ENCODE measurements at regions not wholly inside any gene's neighbourhood (a gene's known extent, or its start where the extent isn't known, plus 50 kb on each side); places are given as distances from the start of the nearest gene placed in this dataset.

DNA sequence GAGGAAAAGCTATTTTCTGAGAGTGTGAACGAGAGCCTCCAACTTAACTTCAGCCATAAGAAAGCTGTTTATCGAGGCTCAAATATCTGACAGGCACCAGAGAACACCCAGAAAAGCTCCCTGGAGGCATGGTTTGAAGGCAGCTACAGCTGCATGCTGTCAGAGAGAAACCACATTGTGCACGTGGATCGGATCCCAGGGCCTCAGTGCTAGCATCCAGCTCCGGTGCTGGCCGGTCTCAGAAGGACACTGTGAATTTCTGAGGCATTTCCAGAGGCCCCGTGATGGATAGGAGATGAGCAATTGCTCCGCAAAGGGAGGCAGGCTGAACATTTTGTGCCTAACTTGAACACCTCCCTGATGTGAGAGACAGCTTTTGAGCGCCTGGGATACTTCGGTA, 315.7 kb downstream of the FGF9 start:
- ATAC-seq (no peak), DNase-seq (ENCODE audit: low spot score in 2 of 2) (no peak)
- H3K9me3 Mint-ChIP-seq = no peaks in the 10 kb centered on the region
- H3K27ac Mint-ChIP-seq = no peak overlapping the region
- H3K36me3 Mint-ChIP-seq = no peaks in the 10 kb centered on the region

DNA sequence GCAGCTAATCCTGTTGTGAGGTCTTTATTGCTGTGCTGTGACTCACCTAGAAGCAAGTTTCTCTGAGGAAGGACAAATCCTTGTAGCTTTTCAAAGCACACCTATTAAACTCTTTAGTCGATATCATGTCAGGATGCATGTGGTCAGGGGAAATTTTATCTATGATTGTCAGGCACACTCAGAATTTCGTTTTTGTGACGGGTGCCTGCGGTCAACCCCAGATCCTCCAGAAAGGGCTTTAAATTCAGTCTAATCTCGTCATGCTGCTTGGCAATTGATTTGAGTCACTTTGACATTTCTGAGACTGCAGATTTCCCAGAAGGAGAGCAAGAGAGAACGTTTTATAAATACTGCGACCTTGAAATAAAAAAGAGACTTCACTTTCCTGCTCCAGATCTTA, 316.9 kb downstream of the FGF9 start:
- DNase-seq (ENCODE audit: low spot score in 2 of 2) (no peak), ATAC-seq (peak in 1 of 2 donors; percentile 24)
- no peak overlapping the region for H3K27ac Mint-ChIP-seq
- H3K9me3 Mint-ChIP-seq = no peaks in the 10 kb centered on the region
- no peaks in the 10 kb centered on the region for H3K36me3 Mint-ChIP-seq

DNA sequence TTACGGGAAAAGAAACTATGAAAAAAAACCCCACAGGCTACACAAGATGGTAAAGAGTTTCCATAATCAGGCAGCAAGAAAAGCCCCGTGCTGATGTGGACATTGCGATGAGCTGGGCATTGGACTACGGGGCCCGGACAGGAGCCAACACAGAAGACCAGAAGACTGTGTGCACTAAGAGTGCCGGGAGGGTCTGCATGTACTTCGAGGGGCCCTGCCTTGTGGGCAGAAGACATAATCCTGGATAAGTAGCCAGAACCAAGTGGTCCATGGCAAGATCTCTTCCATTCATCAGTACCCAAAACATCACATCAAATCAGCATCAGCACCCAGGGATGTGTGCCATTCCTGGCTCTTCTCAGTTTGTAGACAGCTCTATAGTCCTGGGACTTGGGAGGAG, 317.8 kb downstream of the FGF9 start:
- ATAC-seq = no peak

DNA sequence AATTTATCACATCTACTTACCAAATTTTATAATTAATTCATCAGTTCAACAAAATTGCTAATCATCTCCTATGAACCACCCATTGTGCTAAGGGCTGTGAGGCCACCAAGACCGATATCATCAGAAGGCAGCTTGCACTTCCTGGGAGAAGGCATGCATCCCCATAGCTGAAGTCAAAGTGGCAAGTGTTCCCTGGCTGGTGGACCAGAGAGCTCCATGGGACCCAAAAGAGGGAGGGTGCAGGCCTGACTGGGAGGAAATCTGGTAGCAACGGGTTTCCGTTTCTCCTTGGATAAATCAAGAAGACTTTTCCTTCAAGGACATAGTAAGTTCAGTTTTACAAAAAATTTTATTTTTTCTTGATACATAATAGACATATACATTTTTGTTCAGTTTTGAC, 325.2 kb downstream of the FGF9 start:
- DNase-seq (ENCODE audit: low spot score in 2 of 2) (no peak), ATAC-seq (no peak)
- Mint-ChIP-seq H3K27ac (no peak overlapping the region), H3K36me3 (no peaks in the 10 kb centered on the region), H3K9me3 (no peaks in the 10 kb centered on the region)

More for the DNA sequence above, 317.8 kb downstream of the FGF9 start:
- DNase-seq (ENCODE audit: low spot score in 2 of 2) = no peak
- Mint-ChIP-seq H3K27ac (no peak overlapping the region), H3K9me3 (no peaks in the 10 kb centered on the region), H3K36me3 (no peaks in the 10 kb centered on the region)

DNA sequence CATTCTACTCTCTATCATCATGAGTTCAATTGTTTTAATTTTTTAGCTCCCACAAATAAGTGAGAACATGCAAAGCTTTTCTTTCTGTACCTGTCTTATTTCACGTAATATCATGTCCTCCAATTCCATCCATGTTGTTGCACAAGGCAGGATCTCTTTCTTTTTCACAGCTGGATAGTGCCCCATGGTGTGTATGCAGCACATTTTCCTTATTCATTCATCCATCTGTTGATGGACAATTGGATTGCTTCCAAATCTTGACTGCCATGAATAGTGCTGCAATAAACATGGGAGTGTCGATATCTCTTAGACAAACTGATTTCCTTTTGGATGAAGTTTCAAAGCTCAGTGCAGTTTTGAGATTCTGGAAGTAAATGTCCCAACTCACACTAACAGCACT, 326.9 kb downstream of the FGF9 start:
- DNase-seq (ENCODE audit: low spot score in 2 of 2) (no peak), ATAC-seq (no peak)
- Mint-ChIP-seq H3K36me3 (no peaks in the 10 kb centered on the region), H3K9me3 (no peaks in the 10 kb centered on the region), H3K27ac (no peak overlapping the region)

DNA sequence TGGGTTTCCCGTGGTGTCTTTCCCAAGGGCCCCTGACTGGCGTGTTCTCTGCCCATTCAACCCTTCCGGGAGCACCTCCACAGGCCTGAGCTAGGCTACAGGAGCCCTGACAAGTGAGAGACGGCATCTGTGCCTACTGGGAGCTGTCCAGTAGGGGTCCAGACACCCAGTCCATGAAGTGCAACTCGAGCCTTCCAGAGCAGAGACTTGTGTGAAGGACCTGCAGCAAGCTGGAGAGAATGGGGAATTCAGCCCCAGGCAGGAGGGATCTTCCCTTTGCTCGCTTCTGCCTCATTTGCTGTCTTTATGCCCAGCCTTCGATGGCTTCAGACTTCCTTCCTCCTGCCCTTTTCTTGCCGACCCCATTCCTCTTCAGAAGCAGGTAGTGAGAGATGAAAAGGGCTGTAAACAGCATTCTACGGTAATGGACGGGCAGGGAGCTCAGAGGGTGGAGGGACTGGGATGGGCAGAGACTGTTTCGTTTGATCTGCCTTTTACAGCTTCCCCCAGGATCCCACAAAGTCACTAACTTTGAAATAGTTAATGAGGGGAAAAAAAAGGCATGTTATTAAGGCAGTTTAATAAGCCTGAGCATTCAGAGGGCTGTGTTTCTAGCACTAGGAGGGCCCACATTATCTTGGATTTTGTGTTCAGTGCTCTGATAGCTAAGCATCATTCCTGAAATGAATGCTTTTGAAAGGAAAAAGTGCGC, 327.6 kb downstream of the FGF9 start:
- no peaks in the 10 kb centered on the region for H3K36me3 Mint-ChIP-seq
- ATAC-seq (no peak), DNase-seq (ENCODE audit: low spot score in 2 of 2) (no peak)
- no peak overlapping the region for H3K27ac Mint-ChIP-seq
- H3K9me3 Mint-ChIP-seq = no peaks in the 10 kb centered on the region

DNA sequence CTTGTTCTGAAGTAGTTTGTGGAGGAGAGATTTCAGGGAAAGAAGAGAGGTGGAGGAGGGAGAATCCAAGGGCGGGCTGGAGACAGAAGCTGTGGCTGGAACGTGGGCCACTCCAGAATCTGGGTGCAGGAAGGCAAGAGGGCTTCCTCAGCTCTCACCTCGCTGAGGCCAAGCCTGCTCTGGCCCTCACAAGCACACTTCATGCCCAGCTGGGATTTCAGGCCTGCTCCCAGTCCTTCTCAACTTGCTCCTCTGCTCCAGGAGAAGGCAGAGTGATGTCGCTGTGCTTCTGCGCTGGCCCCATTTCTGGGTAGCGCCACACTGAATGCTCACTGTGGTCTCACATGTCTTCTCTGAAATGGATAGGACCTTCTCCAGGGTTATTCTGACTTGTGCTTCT, 328.8 kb downstream of the FGF9 start:
- Mint-ChIP-seq H3K9me3 (no peaks in the 10 kb centered on the region), H3K36me3 (no peaks in the 10 kb centered on the region), H3K27ac (no peak overlapping the region)
- no peak for DNase-seq (ENCODE audit: low spot score in 2 of 2)
- no peak for ATAC-seq

DNA sequence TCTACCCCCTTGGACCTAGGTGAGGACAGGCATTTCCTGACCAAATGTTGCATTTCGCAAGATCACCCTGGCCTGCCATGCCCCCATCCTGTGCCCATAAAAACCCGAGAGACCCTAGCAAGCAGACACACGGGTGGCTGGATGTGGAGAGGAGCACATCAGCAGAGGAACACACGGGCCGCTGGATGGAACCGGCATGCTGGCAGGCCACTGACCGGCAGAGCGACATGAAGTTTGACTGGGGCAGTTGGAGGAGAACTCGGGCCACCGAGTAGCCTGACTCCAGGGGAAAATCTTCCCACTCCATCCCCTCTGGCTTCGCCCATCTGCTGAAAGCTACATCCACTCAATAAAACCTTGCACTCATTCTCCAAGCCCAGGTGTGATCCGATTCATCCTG, 329.3 kb downstream of the FGF9 start:
- ATAC-seq (no peak), DNase-seq (ENCODE audit: low spot score in 2 of 2) (no peak)
- no peak overlapping the region for H3K27ac Mint-ChIP-seq
- H3K9me3 Mint-ChIP-seq = no peaks in the 10 kb centered on the region
- H3K36me3 Mint-ChIP-seq = no peaks in the 10 kb centered on the region

DNA sequence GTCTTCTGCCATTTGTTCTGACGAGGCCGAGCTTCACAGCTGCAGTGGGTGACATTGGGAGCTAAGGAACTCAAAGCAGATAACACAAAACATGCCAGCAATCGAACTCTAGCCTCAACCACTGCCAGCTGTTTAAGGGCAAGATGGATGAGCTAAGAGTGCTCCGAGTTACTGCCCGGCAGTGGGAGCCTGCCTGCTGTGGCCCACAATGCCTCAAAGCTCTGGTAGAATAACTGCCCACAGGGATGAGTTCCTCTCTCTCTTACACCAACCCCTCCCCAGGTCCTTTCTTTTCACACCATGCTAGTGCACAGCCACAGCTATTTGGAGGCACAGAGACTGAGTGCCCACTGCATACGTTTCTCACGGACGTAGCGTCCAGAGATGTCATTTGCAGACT, 330.5 kb downstream of the FGF9 start:
- Mint-ChIP-seq H3K36me3 (no peaks in the 10 kb centered on the region), H3K27ac (no peak overlapping the region), H3K9me3 (no peaks in the 10 kb centered on the region)
- no peak for ATAC-seq
- no peak for DNase-seq (ENCODE audit: low spot score in 2 of 2)

DNA sequence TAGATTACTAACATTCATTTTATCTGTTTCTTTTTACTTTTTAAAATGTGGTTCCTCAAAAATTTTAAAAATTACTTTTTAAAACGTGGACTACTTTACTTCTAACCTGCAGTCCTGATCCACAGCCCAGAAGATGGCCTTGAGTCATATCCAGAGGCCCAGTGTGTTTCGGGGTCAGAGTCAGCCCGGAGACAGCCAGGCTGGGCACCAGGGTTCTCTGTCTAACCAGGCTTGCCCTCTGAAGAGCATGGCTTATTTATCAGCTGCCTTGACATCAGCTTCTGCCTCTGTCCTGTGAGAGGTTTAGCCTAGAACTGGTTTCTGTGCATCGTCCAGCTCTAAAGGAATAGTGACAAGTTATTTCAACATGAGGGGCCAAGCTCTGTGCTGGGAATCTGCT, 332.0 kb downstream of the FGF9 start:
- DNase-seq (ENCODE audit: low spot score in 2 of 2) = no peak
- Mint-ChIP-seq H3K9me3 (peaks cover 2 to 7% of the 10 kb centered on the region in 2 donors), H3K36me3 (peaks cover 0 to 3% of the 10 kb centered on the region in 2 donors), H3K27ac (no peak overlapping the region)
- ATAC-seq = no peak

DNA sequence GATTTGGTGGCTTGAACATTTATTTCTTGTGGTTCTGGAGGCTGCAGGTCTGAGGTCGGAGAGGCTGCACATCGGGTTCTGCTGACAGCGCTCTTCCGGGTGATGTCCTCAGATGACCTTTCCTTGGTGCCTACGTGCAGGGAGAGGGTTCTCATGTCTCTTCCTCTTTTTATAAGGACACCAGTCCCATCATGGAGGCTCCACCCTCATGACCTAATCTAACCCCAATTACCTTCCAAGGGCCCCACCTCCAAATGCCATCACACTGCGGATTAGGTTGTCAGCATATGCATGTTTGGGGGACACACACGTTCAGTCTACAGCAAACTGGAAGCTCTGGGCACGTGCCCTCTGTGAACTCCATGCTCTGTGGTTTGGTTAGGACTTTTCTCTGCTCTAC, 338.6 kb downstream of the FGF9 start:
- no peak overlapping the region for H3K27ac Mint-ChIP-seq
- peaks cover 5 to 20% of the 10 kb centered on the region in 2 donors for H3K9me3 Mint-ChIP-seq
- no peak for ATAC-seq
- DNase-seq (ENCODE audit: low spot score in 2 of 2) = no peak
- peaks cover 0 to 7% of the 10 kb centered on the region in 2 donors for H3K36me3 Mint-ChIP-seq

DNA sequence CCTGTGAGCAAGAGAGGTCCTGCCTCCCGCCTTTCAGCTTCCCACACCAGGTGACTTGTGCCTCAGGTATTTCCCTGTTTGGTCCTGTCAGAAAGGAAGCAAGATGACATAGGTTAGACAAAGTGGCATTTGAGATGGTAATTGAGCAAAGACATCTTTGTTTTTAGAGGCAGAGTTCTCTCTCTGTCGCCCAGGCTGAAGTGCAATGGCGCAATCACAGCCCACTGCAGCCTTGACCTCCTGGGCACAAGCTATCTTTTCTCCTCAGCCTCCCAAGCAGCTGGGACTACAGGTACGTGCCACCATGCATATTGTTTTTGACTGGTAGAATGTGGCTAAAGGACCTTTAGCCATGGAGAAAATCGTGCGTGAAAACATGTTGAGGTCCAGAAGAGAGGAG, 339.1 kb downstream of the FGF9 start:
- Mint-ChIP-seq H3K27ac (no peak overlapping the region), H3K9me3 (peaks cover 5 to 20% of the 10 kb centered on the region in 2 donors), H3K36me3 (peaks cover 0 to 7% of the 10 kb centered on the region in 2 donors)
- no peak for ATAC-seq
- DNase-seq (ENCODE audit: low spot score in 2 of 2) = no peak

DNA sequence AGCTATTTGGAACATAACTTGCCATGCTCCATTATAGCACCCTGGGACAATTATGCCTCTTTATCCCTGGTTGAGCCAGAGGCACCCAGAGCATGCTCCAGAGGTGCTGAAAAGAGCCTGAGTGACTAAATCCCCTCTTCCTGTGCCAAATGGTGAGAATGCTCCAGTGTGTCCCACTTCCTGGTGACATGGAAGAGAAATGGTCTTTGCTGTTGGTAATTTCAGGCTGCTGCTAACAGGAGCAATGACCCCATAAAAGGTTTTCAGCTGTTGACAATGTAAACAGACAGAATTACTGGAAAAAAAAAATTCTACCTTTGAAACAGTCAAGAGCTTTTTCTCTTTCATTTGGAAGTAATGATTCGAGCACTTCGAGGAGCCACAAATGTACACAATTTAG, 341.8 kb downstream of the FGF9 start:
- H3K27ac Mint-ChIP-seq = no peak overlapping the region
- H3K36me3 Mint-ChIP-seq = peaks cover 0 to 6% of the 10 kb centered on the region in 2 donors
- peaks cover 5 to 15% of the 10 kb centered on the region in 2 donors for H3K9me3 Mint-ChIP-seq
- no peak for ATAC-seq
- DNase-seq (ENCODE audit: low spot score in 2 of 2) = no peak

DNA sequence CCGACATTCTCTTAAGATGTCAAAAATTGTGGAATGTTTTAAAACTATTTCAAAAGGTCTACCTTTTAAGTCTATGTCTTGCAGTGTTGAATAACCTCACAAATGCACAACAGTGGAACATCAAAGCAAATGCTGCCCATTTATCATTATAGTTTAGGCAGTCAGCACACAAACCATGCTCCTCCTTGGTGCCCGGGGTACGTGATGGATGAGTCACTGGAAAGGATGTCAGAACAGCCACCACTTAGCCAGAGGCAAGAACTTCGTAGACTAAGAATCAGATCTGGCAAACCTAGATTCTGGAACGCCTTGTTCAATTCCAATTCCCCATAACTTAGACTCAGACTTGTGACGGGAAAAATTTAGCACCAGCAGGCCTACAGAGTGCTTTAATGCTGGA, 343.6 kb downstream of the FGF9 start:
- H3K27ac Mint-ChIP-seq = no peak overlapping the region
- DNase-seq (ENCODE audit: low spot score in 2 of 2) (no peak), ATAC-seq (no peak)
- H3K9me3 Mint-ChIP-seq = no peaks in the 10 kb centered on the region
- no peaks in the 10 kb centered on the region for H3K36me3 Mint-ChIP-seq

DNA sequence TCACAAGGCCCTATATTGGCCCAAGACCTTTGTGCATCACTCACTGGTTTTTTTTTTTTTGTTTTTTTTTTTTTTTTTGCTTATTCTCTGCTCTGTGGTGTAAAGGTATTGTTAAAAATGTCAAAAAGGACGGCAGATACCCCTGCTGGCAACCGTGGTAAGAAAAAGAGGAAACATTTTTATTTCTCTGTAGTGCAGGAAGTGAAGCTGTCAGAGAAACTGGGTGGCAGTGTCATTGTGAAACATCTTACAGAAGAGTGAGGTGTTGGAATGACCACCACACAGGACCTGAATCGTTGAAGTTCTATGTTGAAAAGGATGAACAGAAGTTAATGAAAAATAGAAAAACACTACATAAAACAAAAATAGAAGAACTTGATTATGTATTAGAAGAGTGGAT, 346.4 kb downstream of the FGF9 start:
- DNase-seq (ENCODE audit: low spot score in 2 of 2) (no peak), ATAC-seq (peak; percentile 26 to 27)
- Mint-ChIP-seq H3K36me3 (no peaks in the 10 kb centered on the region), H3K27ac (no peak overlapping the region), H3K9me3 (no peaks in the 10 kb centered on the region)

DNA sequence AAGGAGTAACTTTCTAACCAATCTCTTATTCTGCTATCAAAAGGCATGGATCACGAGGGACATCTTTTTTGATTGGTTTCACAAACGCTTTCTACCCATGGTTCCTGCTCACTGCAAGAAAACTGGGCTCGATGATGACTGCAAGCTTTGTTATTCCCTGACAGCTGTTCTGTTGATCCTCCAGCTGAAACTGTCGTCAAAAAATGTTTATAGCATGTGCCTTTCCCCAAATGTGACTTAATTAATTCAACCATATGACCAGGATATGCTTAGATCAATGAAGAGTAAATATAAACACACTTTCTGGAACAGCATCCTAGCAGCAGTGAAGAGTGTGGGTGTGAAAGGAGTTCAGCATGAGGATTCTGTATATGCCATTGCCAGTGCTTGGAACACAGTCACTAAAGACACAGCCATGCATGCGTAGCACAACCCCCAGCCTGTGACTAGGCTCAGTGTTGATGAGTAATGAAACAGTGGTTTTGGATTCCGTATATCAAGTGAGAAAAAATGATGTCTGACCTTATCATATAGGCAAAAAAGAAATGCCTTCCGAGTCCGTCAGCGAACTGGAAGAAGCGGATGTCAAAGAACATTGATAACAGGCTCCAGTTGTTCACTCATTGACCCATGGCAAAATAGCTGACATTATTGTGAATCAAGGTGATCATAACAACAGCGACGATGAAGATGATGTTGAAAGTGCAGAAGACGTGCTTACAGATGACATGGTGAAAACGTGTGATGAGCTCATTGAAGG, 347.4 kb downstream of the FGF9 start:
- peak; percentile 80 to 86 for ATAC-seq
- H3K27ac Mint-ChIP-seq = no peak overlapping the region
- no peaks in the 10 kb centered on the region for H3K9me3 Mint-ChIP-seq
- H3K36me3 Mint-ChIP-seq = no peaks in the 10 kb centered on the region
- no peak for DNase-seq (ENCODE audit: low spot score in 2 of 2)

DNA sequence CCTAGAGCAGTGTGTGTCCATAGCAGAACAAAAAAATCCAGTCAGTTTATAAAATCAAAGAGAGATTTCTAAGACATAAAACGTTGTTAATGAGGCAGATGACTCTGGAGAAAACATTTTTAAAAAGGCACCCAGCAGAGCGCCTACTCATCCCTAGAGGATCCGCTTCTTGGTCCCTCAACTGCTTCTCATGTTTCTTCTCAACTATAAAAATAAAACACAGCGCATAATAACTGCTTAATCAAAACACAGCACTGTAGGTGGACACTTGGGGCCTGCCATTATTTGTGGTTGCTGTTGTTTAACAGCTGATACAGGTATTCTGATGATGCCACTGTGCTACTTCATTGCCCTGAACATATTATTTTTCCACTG, 347.9 kb downstream of the FGF9 start:
- no peaks in the 10 kb centered on the region for H3K9me3 Mint-ChIP-seq
- no peak overlapping the region for H3K27ac Mint-ChIP-seq
- ATAC-seq (peak; percentile 69 to 77), DNase-seq (ENCODE audit: low spot score in 2 of 2) (no peak)
- H3K36me3 Mint-ChIP-seq = no peaks in the 10 kb centered on the region

DNA sequence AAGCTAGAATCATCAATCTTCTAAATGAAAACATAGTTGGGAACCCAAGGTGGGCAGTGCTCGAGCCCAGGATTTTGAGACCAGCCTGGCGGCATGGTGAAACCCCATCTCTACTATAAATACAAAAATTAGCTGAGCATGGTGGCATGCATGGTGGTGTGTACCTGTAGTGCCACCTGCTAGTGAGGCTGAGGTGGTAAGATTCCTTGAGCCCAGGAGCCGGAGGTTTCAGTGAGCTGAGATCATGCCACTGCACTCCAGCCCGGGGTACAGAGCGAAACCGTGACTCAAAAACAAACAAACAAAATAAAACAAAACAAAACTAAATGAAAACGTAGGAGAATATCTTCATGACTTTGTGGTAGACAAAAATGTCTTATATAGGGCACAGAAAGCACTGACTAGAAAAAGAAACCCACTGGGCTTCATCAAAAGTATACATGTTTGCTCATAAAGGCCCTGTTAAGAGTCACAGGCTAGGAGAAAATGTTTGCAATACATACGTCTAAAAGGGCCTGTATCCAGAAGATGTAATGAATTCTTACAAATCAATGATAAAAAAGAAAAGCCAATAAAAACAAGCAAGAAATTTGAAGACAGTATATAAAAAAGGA, 353.6 kb downstream of the FGF9 start:
- Mint-ChIP-seq H3K36me3 (no peaks in the 10 kb centered on the region), H3K27ac (no peak overlapping the region), H3K9me3 (no peaks in the 10 kb centered on the region)
- peak; percentile 63 to 77 for ATAC-seq
- no peak for DNase-seq (ENCODE audit: low spot score in 2 of 2)
